KG1 (cell line): ENCODE measurements at regions not wholly inside any gene's neighbourhood (a gene's known extent, or its start where the extent isn't known, plus 50 kb on each side); places are given as distances from the start of the nearest gene placed in this dataset.

Source experiments
- DNase-seq: peaks from one replicate; lab custom pipeline; 2025; lab: John Stamatoyannopoulos, UW

GRCh38 chr13:59452189-59452890, 711.4 kb downstream of the DIAPH3 start:
- DNase-seq, result no peak

GRCh38 chr13:59458908-59459579, 704.7 kb downstream of the DIAPH3 start:
- peak; percentile 23 for DNase-seq

- DNase-seq, result no peak
Measured at GRCh38 chr13:59459972-59460371, 703.8 kb downstream of the DIAPH3 start.

DNA sequence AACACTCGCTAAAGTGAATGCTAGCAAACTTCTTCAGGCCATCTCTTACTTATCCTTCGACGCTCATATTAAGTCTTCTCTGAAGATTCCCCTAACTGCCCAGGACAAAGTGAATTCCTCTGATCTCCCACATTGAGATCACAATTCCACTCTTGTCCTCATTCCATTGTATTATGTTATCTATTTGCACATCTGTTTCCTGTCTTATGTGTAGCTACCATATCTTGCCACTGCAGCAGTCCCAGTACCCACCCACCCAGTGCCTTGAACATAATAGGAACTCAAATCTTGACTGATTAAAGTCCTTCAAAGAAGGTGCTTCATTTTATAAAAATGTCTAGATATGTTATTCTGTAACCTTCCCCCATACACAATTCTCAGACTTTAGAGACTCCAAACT, 702.3 kb downstream of the DIAPH3 start:
- DNase-seq, result no peak

- DNase-seq, result no peak
Measured at GRCh38 chr13:59463023-59463422, 700.7 kb downstream of the DIAPH3 start.

- no peak for DNase-seq
Measured at GRCh38 chr13:59464926-59465325, 698.8 kb downstream of the DIAPH3 start.

DNA sequence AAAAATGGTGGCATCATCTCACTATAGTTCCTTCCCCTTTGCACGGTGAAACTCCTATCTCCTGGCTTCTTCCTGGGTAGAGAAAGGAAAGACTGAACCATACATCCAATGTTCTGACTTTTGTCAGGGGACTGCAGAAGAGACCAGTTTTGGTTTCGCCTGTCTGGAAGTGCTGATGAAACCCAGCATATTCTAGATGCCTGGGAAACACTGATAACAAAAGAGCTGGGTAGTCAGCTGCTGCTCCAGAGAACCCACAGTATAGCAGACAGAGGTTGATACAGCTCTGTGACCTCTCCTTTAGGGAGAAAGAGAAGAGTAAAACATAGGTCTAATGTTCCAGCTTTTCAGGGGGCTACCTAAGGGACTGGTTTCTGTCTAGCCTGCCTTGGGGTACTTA, 695.3 kb downstream of the DIAPH3 start:
- no peak for DNase-seq

GRCh38 chr13:59471106-59471505, 692.6 kb downstream of the DIAPH3 start:
- no peak for DNase-seq

GRCh38 chr13:59472134-59472533, 691.6 kb downstream of the DIAPH3 start:
- DNase-seq, result no peak

DNA sequence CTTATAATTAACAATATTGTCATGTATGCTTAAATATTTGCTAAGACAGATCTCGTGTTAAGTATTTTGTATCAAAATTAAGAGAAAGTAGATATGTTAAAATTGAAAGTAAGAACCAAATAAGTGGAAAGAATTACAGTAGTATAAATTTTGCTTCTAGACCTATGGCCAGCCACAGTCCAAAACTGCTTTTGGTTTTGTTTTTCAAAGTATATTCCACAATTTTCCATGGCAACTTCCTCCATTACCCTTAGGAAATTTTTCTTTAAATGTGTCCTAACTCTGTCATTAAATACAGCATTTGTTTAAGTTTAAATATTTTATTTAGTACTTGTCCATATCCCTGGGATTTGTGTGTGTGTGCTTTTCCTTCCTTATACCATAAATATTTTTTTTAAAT, 689.0 kb downstream of the DIAPH3 start:
- DNase-seq, result no peak

DNA sequence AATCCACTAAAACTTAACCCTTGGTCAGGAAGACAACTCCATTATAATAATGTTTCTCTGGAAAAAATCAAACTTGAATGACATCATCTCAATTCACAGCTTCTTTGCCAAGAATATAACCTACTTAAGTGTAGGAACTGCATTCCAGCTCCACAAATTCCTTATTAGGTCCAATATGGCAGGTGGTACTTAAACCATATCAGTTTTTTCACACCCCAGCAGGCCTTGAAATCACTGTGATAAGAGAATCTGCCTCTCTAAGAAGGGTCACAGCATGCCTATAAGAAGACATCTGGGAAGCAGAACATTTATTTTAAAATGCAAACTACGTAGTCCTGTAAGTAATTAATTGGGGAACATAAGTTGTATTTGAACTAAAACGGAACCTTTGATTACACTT, 687.8 kb downstream of the DIAPH3 start:
- DNase-seq, result no peak

- no peak for DNase-seq
Measured at GRCh38 chr13:59476366-59476765, 687.4 kb downstream of the DIAPH3 start.

DNA sequence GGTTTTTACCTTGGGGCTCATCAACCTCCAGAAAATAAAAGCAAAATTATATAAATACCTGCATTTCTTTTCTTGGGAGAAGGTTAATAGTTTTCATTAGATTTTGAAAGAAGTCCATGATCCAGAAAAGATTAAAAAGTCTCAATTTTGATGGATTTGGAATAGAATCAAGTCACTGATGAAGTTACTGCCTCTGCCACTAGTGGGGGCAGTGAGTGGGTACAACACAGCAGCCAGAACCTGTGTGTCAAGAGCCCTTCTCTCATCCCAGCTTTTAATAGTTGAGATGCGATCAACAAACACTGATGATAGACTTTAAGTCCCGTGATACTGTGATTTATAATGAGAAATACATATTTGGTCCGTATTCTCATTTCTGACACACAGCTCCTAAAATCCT, 686.7 kb downstream of the DIAPH3 start:
- no peak for DNase-seq

DNA sequence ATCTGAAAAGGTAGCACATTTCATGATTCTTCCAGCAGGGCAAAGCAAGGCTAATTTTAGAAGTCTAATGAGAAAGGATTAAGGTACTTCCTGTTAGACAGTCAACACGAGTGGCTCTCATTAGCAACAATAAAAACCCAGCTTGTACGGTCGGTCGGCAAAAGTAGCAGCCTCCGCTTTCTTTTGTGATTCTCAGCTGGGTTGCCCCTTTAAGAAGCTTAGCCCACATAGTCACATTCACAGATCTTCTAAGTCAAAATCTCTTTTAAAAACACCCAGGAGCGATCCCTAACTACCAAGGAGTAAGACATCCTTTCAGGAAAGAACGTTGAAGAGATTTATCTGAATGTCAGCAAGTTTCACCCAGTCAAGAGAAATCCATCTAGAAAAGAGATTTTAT, 684.8 kb downstream of the DIAPH3 start:
- no peak for DNase-seq

DNA sequence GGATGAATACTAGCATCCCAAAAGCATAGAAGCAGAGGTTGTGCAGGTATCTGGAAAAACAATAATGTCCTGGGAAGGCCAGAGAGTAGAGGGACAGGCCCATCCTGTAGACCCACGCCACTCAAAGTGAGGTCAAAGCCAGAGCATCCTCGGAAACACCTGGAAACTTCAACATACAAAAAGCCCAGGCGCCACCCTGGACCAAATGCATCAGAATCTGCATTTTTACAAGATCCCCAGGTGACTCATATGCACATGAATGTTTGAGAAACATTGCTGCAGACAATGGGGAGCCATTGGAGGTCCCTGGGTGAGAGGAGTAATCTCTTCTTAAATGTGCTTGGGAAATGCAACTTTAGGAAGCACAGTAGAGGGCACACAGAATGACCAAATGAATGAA, 684.1 kb downstream of the DIAPH3 start:
- DNase-seq, result no peak

DNA sequence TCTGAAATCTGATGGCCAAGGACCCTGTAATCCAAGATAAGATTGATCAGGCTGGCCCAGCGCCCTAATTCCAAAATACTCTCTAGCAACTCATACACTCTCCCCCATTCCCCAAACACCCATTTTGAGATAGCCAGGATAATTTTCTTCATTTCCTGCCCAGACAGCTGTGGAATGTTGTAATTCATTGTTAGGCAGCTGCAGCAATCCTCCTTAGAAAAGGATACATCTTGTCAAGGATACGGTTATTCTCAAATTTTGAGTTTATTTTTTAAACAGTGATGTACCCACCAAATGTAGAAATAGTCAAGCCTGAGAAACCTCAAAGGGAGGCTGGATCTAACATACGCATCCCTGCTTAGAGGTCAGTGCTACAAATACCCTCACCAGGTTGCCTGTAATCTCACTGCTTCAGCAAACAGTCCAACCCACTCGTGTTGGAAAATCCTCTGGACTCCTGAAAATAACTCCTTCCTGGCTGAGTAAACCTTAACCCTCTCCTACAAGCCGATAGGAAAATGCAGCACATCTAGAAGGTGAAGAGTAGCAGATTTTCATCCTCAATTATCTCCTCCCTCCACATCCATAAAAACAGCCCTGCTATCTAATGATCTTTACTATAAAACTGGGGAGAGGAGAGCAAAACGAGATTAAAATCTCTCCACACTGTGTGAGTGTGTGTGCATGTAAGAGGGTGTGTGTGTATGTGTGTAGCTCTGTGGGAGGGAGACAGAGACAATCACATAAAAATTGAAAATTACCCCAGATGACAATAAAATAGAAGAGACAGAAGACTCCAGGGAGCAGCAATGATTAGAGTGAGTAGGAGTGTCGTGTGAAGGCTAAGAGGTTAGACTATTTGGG, 683.1 kb downstream of the DIAPH3 start:
- DNase-seq, result no peak

GRCh38 chr13:59483501-59484145, 680.1 kb downstream of the DIAPH3 start:
- no peak for DNase-seq

- DNase-seq, result no peak
Measured at GRCh38 chr13:59487883-59488282, 675.8 kb downstream of the DIAPH3 start.

DNA sequence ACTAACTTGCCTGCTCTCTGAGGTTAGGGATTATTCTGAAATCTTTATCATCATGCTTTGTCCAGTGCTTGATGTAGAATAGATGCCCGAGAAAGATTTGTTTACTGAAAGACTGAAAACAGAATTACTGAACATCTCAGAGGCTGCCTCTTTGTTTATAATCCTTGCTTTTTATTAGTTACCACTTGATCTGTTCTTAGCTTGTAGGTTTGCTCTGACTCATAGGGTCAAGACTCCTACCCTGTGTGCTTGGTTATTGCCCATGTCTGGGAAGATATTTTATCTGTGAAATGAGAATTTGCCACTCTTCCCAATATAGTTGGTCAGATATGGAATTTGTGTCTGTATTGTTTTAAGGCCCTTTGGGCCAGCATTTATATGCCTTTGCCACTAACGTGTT, 675.3 kb downstream of the DIAPH3 start:
- DNase-seq, result no peak

GRCh38 chr13:59490651-59491050, 673.1 kb downstream of the DIAPH3 start:
- DNase-seq, result no peak

GRCh38 chr13:59492030-59492636, 671.6 kb downstream of the DIAPH3 start:
- DNase-seq, result no peak

GRCh38 chr13:59493436-59493965, 670.2 kb downstream of the DIAPH3 start:
- no peak for DNase-seq
